ENCODE measurements at regions not wholly inside any gene's neighbourhood (a gene's known extent, or its start where the extent isn't known, plus 50 kb on each side); places are given as distances from the start of the nearest gene placed in this dataset.

DNA sequence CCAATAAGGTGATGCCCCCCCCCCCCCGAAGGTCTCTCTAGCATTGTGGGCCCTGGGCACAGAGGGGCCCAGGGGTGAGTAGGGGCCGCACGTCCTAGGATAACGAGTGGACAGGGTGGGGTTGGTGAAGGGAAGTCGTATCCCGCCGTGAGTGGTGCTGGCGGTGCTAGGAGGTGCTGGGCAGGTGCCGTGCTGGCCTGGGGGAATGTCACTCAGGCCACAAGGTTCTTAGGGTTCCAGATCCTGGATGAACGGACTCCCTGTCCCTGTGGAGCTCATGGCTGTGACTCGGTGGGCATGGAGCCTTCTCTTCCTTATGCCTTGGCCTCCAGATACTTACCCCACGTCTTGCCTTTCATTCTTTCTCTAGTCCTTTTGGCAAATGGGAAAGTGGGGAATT lies 157.4 kb upstream of the SOX1 start:
- H3K27ac ChIP-seq (ENCODE audit: insufficient read depth, low read length, poor library complexity, severe bottlenecking), result no peak overlapping the region
- Mint-ChIP-seq H3K9me3 (peaks cover 0 to 1% (median 0%) of the 10 kb centered on the region in 7 donors), H3K27me3 (peaks cover 8% of the 10 kb centered on the region)

DNA sequence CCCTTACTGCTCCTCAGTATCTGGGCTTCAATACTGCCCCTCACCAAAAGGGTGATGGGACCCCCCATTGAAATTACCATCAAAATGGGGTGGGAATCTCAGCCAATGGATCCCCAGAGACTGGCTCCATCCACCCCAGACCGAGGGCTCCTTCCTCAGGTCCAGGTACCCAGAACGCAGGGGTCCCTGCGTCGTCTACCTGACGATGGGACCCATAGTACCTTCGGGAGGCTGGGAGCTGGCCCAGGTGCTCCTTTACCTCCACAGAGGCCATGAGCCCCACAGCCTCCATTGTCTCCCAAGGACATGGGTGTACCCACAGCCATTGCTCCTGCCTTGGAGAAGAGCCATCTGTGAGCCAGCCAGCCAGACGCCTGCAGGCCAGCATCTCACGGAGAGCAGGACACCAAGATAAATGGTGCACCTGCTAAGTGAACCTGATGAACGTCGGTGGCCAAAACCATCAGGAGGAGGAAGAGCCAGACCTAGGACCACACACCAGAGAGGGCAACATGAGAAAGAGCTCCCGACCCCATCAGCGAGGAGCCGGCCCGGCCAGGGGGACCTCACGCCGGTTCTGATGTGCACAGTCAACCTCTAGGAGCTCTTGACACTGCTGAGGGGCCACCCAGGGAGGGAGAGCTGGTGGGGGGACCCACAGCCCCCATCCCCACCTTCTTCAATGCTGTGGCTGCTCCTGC lies 156.8 kb upstream of the SOX1 start:
- Mint-ChIP-seq H3K27me3 (peaks cover 8% of the 10 kb centered on the region), H3K4me1 (no peaks in the 10 kb centered on the region), H3K36me3 (no peaks in the 10 kb centered on the region), H3K4me3 (no peak overlapping the region), H3K9me3 (peaks cover 0 to 1% (median 0%) of the 10 kb centered on the region in 7 donors), H3K27ac (no peak overlapping the region)
- no peak overlapping the region for H3K27ac ChIP-seq (ENCODE audit: insufficient read depth, low read length, poor library complexity, severe bottlenecking)
- no peaks in the 10 kb centered on the region for H3K36me3 ChIP-seq (ENCODE audit: control insufficient read depth, insufficient read depth, low read length)
- no peaks in the 10 kb centered on the region for H3K27me3 ChIP-seq (ENCODE audit: control insufficient read depth, insufficient read depth, low read length)
- no peak for ATAC-seq (ENCODE audit: low read depth in 2 of 2)
- H3K4me3 ChIP-seq (ENCODE audit: low read depth, low read length), result no peak overlapping the region
- DNase-seq, result no peak
- H3K4me1 ChIP-seq (ENCODE audit: control insufficient read depth, insufficient read depth, low read length, poor library complexity, severe bottlenecking), result no peaks in the 10 kb centered on the region
- H3K9me3 ChIP-seq (ENCODE audit: control insufficient read depth in 2 of 2, low read length in 2 of 2), result no peaks in the 10 kb centered on the region

More for the DNA sequence above, 157.4 kb upstream of the SOX1 start:
- Mint-ChIP-seq H3K27ac (no peak overlapping the region), H3K4me1 (no peaks in the 10 kb centered on the region), H3K4me3 (no peak overlapping the region), H3K36me3 (no peaks in the 10 kb centered on the region)
- no peaks in the 10 kb centered on the region for H3K36me3 ChIP-seq (ENCODE audit: control insufficient read depth, insufficient read depth, low read length)
- ATAC-seq (ENCODE audit: low read depth in 2 of 2) (no peak), DNase-seq (no peak)
- H3K9me3 ChIP-seq (ENCODE audit: control insufficient read depth in 2 of 2, low read length in 2 of 2), result no peaks in the 10 kb centered on the region
- no peaks in the 10 kb centered on the region for H3K4me1 ChIP-seq (ENCODE audit: control insufficient read depth, insufficient read depth, low read length, poor library complexity, severe bottlenecking)
- H3K4me3 ChIP-seq (ENCODE audit: low read depth, low read length), result no peak overlapping the region
- no peaks in the 10 kb centered on the region for H3K27me3 ChIP-seq (ENCODE audit: control insufficient read depth, insufficient read depth, low read length)

DNA sequence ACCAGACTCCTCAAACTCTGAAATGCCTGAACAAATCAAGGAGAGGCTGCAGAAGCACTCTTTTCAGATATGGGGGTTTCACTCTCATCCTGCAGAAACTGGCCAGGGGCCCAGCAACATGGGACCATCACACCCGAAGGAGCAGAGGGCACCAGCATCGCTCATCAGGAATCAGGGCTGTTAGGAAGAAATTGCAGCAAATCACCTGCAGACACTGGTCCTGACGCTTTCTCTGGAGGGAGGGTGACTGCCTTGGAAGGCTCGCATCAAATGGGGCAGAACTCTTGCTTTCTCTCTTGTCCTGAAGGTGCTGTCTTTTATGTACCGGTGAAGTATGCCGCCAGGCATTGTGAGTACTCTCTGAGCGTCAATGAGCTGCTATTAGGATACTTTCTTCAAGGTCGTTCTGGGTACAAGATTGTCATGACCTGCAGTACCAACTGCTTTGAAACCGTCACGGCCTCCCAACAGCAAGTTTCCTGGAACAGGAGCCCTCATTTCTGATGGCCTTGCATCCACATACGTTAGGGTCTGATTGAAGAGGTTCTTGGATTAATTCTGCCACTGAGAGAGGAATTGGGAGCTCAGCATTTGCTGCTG lies 155.7 kb upstream of the SOX1 start:
- Mint-ChIP-seq H3K4me3 (no peak overlapping the region), H3K27ac (no peak overlapping the region), H3K27me3 (peaks cover 8% of the 10 kb centered on the region), H3K4me1 (no peaks in the 10 kb centered on the region), H3K9me3 (peaks cover 0 to 1% (median 0%) of the 10 kb centered on the region in 7 donors), H3K36me3 (no peaks in the 10 kb centered on the region)
- H3K4me3 ChIP-seq (ENCODE audit: low read depth, low read length), result no peak overlapping the region
- H3K4me1 ChIP-seq (ENCODE audit: control insufficient read depth, insufficient read depth, low read length, poor library complexity, severe bottlenecking), result no peaks in the 10 kb centered on the region
- no peaks in the 10 kb centered on the region for H3K36me3 ChIP-seq (ENCODE audit: control insufficient read depth, insufficient read depth, low read length)
- no peaks in the 10 kb centered on the region for H3K27me3 ChIP-seq (ENCODE audit: control insufficient read depth, insufficient read depth, low read length)
- H3K9me3 ChIP-seq (ENCODE audit: control insufficient read depth in 2 of 2, low read length in 2 of 2), result no peaks in the 10 kb centered on the region
- H3K27ac ChIP-seq (ENCODE audit: insufficient read depth, low read length, poor library complexity, severe bottlenecking), result no peak overlapping the region
- ATAC-seq (ENCODE audit: low read depth in 2 of 2), result no peak
- no peak for DNase-seq

DNA sequence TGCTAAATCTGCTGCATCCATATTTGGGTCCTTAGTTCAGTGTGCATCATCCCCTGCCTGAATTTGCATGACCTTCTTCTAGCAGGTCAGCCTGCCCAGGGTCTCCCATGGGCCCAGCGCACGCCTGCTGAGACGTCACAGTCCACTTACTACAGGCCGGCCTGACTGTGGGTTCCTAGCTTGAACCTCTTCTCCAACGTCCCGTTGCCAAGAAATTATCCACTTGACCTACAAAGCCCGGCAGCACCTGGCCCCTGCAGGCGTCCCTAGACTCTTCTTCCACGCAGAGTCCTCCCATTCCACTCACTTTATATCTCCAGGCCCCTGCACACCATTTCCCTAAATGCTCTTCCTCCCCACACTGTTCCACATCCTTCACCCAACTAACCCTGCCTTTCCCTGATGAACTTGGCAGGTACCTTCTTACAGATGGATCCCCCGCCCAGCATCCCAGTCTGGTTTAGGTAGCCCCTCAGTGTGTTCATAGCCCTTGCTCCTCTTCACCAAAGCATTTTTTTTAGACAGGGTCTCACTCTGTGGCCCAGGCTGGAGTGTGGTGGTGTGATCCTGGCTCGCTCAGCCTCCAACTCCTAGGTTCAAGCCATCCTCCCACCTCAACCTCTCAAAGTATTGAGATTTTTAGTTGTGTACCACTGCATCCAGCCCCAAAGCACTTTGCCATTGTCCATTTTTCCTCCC lies 155.0 kb upstream of the SOX1 start:
- Histone ChIP-seq H3K27ac (ENCODE audit: insufficient read depth, low read length, poor library complexity, severe bottlenecking) (no peak overlapping the region), H3K9me3 (ENCODE audit: control insufficient read depth in 2 of 2, low read length in 2 of 2) (no peaks in the 10 kb centered on the region), H3K4me1 (ENCODE audit: control insufficient read depth, insufficient read depth, low read length, poor library complexity, severe bottlenecking) (no peaks in the 10 kb centered on the region), H3K4me3 (ENCODE audit: low read depth, low read length) (no peak overlapping the region), H3K36me3 (ENCODE audit: control insufficient read depth, insufficient read depth, low read length) (no peaks in the 10 kb centered on the region), H3K27me3 (ENCODE audit: control insufficient read depth, insufficient read depth, low read length) (no peaks in the 10 kb centered on the region)
- no peaks in the 10 kb centered on the region for H3K36me3 Mint-ChIP-seq
- DNase-seq, result no peak
- no peaks in the 10 kb centered on the region for H3K4me1 Mint-ChIP-seq
- H3K27ac Mint-ChIP-seq, result no peak overlapping the region
- peaks cover 8% of the 10 kb centered on the region for H3K27me3 Mint-ChIP-seq
- ATAC-seq (ENCODE audit: low read depth in 2 of 2), result no peak
- H3K4me3 Mint-ChIP-seq, result no peak overlapping the region
- no peaks in the 10 kb centered on the region for H3K9me3 Mint-ChIP-seq

DNA sequence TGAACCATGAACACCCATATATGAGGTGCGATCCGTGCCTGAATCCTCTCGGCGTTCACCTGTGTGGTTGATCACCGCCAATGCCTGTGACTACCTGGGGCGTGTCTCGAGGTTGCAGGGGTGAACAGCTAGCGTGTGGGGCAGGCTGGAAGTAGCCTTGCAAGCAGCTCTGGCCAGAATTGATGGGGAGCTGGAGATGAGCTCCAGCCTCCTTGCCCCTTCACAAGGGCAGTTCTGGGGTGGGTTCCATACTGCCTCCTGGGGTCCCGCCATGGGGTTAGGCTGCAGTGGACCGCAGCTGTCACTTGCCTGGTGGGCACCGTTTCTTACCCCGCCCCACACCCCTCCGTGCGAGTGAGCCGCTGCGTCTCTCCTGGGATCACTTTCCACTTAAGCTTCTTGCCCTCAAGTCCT lies 154.5 kb upstream of the SOX1 start:
- Histone ChIP-seq H3K4me1 (ENCODE audit: control insufficient read depth, insufficient read depth, low read length, poor library complexity, severe bottlenecking) (no peaks in the 10 kb centered on the region), H3K4me3 (ENCODE audit: low read depth, low read length) (no peak overlapping the region), H3K27me3 (ENCODE audit: control insufficient read depth, insufficient read depth, low read length) (no peaks in the 10 kb centered on the region), H3K27ac (ENCODE audit: insufficient read depth, low read length, poor library complexity, severe bottlenecking) (no peak overlapping the region), H3K36me3 (ENCODE audit: control insufficient read depth, insufficient read depth, low read length) (no peaks in the 10 kb centered on the region), H3K9me3 (ENCODE audit: control insufficient read depth in 2 of 2, low read length in 2 of 2) (no peaks in the 10 kb centered on the region)
- Mint-ChIP-seq H3K4me1 (no peaks in the 10 kb centered on the region), H3K27me3 (peaks cover 8% of the 10 kb centered on the region), H3K36me3 (no peaks in the 10 kb centered on the region), H3K9me3 (no peaks in the 10 kb centered on the region), H3K27ac (no peak overlapping the region), H3K4me3 (no peak overlapping the region)
- DNase-seq (no peak), ATAC-seq (ENCODE audit: low read depth in 2 of 2) (no peak)

DNA sequence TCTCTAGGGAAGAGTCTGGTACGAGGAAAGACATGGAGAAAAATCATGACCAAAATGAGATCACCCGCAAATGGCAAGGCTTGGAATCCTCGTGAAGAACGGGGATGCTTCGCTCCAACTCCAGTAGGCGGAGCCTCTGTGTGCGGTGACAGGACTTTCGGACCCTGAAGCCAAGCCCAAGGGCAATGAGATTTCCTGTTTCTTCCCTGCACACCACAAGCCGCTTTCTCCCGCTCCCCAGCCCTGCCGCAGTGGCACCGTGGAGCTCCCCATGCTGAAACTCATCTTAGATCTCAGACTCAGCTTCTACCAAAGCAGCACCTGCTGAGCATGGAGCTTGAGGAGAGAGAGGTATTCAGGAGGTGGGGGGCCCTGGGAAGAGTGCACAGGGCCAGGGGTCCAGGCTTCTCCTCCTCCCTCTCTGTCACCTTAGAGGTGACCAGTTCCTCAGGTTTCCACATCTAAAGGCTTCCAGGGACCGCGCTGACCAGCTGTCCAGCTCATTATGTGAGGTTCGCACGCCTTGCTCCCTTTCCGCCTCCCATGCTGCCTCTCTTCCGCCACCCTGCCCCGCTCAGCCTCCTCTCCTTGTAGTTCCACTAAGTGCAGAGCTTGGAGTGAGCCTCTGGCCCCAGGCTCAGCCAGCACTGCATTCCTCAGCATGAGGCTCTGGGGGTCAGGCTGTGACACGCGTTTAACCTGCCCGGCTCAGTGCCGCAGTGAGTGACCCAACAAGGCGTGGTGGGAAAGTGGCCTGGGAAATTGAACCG lies 153.8 kb upstream of the SOX1 start:
- no peak for DNase-seq
- Mint-ChIP-seq H3K27me3 (peaks cover 7% of the 10 kb centered on the region), H3K27ac (no peak overlapping the region), H3K4me3 (no peak overlapping the region), H3K4me1 (no peaks in the 10 kb centered on the region), H3K9me3 (no peaks in the 10 kb centered on the region), H3K36me3 (no peaks in the 10 kb centered on the region)
- Histone ChIP-seq H3K27ac (ENCODE audit: insufficient read depth, low read length, poor library complexity, severe bottlenecking) (no peak overlapping the region), H3K27me3 (ENCODE audit: control insufficient read depth, insufficient read depth, low read length) (no peaks in the 10 kb centered on the region), H3K9me3 (ENCODE audit: control insufficient read depth in 2 of 2, low read length in 2 of 2) (no peaks in the 10 kb centered on the region), H3K36me3 (ENCODE audit: control insufficient read depth, insufficient read depth, low read length) (no peaks in the 10 kb centered on the region), H3K4me1 (ENCODE audit: control insufficient read depth, insufficient read depth, low read length, poor library complexity, severe bottlenecking) (no peaks in the 10 kb centered on the region), H3K4me3 (ENCODE audit: low read depth, low read length) (no peak overlapping the region)
- no peak for ATAC-seq (ENCODE audit: low read depth in 2 of 2)

DNA sequence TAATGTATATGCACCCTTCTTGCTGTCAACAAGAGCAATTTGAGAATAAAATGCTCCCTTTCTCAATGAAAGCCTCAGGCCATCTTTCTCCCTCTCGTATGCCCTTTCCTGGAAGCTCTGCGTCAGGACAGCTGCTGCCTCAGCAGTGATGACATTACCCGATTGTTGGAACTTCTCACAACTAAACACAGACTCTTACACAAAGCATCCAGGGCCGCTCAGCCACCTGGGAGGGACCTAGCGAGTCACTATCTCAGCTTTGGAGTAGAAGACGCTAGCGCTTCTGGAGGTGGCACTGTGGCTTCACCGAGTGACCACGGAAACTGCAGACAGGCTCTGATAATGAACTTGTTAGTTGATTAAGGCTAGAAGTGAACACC lies 153.2 kb upstream of the SOX1 start:
- Mint-ChIP-seq H3K27ac (no peak overlapping the region), H3K9me3 (no peaks in the 10 kb centered on the region), H3K4me3 (no peak overlapping the region), H3K36me3 (no peaks in the 10 kb centered on the region), H3K27me3 (peaks cover under 1% of the 10 kb centered on the region), H3K4me1 (no peaks in the 10 kb centered on the region)
- no peaks in the 10 kb centered on the region for H3K36me3 ChIP-seq (ENCODE audit: control insufficient read depth, insufficient read depth, low read length)
- no peak overlapping the region for H3K4me3 ChIP-seq (ENCODE audit: low read depth, low read length)
- no peaks in the 10 kb centered on the region for H3K4me1 ChIP-seq (ENCODE audit: control insufficient read depth, insufficient read depth, low read length, poor library complexity, severe bottlenecking)
- DNase-seq (no peak), ATAC-seq (ENCODE audit: low read depth in 2 of 2) (no peak)
- H3K27ac ChIP-seq (ENCODE audit: insufficient read depth, low read length, poor library complexity, severe bottlenecking), result no peak overlapping the region
- no peaks in the 10 kb centered on the region for H3K27me3 ChIP-seq (ENCODE audit: control insufficient read depth, insufficient read depth, low read length)
- no peaks in the 10 kb centered on the region for H3K9me3 ChIP-seq (ENCODE audit: control insufficient read depth in 2 of 2, low read length in 2 of 2)
